Heart right ventricle (tissue), 16 donors: ENCODE measurements at regions not wholly inside any gene's neighbourhood (a gene's known extent, or its start where the extent isn't known, plus 50 kb on each side); places are given as distances from the start of the nearest gene placed in this dataset.

Experiments
- ATAC-seq, 8 donors: fragments of 200-7000 bp; cut with Tn5 transposase; one replicate each; pipeline ENCODE4 v1.9.1; 2020; ENCODE audit warnings: mild to moderate bottlenecking in 8 of 8, moderate library complexity in 8 of 8, moderate number of reproducible peaks in 1 of 8
- DNase-seq, 2 donors: peaks; one replicate each; pipeline ENCODE4 v3.0.0-alpha.2; 2020
- H3K27ac ChIP-seq, 10 donors: fragments of 200-600 bp; sonication (generic) in 2 of 10; one replicate each; pipeline versions ENCODE4 v1.5.0 to v1.8.0; 2020 to 2022; ENCODE audit warnings: mild to moderate bottlenecking in 3 of 10
- H3K27me3 ChIP-seq, 7 donors: fragments of 200-600 bp; one replicate each; pipeline ENCODE4 v1.8.0; 2021 to 2022; ENCODE audit warnings: mild to moderate bottlenecking in 2 of 7
- H3K36me3 ChIP-seq, 9 donors: fragments of 200-600 bp; sonication (generic) in 1 of 9; one replicate each; pipeline versions ENCODE4 v1.5.0 to v1.8.0; 2020 to 2022; ENCODE audit warnings: mild to moderate bottlenecking in 2 of 9
- H3K4me1 ChIP-seq, 9 donors: fragments of 200-600 bp; sonication (generic) in 1 of 9; one replicate each; pipeline versions ENCODE4 v1.5.0 to v1.8.0; 2020 to 2022; ENCODE audit warnings: mild to moderate bottlenecking in 4 of 9
- H3K4me3 ChIP-seq, 10 donors: fragments of 200-600 bp; sonication (generic) in 2 of 10; one replicate each; pipeline versions ENCODE4 v1.5.0 to v1.8.0; 2020 to 2022; ENCODE audit warnings: mild to moderate bottlenecking in 7 of 10, moderate library complexity in 2 of 10
- H3K9me3 ChIP-seq, 11 donors: fragments of 200-600 bp in 10 of 11; sonication (generic) in 2 of 11; one replicate each; pipeline versions ENCODE4 v1.5.0 to v1.8.0; 2013 to 2022; ENCODE audit warnings: mild to moderate bottlenecking in 2 of 11, control low read depth in 1 of 11, moderate library complexity in 1 of 11
- CTCF ChIP-seq, 9 donors: fragments of 200-600 bp; sonication (generic) in 2 of 9; IDR thresholded peaks; one replicate each; pipeline versions ENCODE4 v1.5.0 to v1.8.0; 2021 to 2022; ENCODE audit warnings: antibody characterized with exemption in 9 of 9, mild to moderate bottlenecking in 5 of 9, moderate library complexity in 1 of 9
- WGBS, 2 donors: extraction: QIAGEN DNeasy Blood & Tissue Kit; methylation state at CpG; one replicate each; pipeline ENCODE4 v1.1.7; 2013; ENCODE audit warnings: inconsistent platforms in 1 of 2; 5-methylcytosine and 5-hydroxymethylcytosine counted together
- intact Hi-C, 10 donors: fragments of 100-400 bp; cut with DNase I; formaldehyde crosslinking; loops; one replicate each; pipeline versions ENCODE4 v1.11.1 to v1.14.2; 2022
- donor health status: Arrhythmogenic right ventricular cardiomyopathy.
- donor health status: ischemic (EF 13 %, LVEDD 7.1; RV severe dilation, severe dysfunction).
- donor health status: healthy with polysubstance abuse.
- donor health status: DM: no; HTN: yes; CAD: no.
- donor health status: DM: no; HTN: no; CAD: no.
- donor health status: ischemic (EF 25% LVEDD 6.9; RV normal size, moderate dysfunction).
- donor health status: ischemic (EF 25% LVEDD 5.7; RV mildly dilated, moderate dysfunction).
- donor health status: healthy.
- donor health status: DM: yes; HTN: yes; CAD: no.
- donor health status: Ischemic cardiomyopathy.
- donor health status: ischemic (EF 35%, LVEDD 5.7; RV mildly dilated, moderate dysfunction).
- donor health status: nonischemic (EF 11% LVEDD 7.7; RV severe dilation, severe dysfunction).
- donor health status: DM: yes; HTN: yes; CAD: no.
- donor health status: PGD.
- donor health status: ischemic (EF 29% LVEDD 5.4; RV normal size, mild dysfunction).
- donor health status: nonischemic (EF 23%, LVEDD 6.1; RV moderate dilation, normal function).

GRCh38 chr3:72339670-72340030 is 508.6 kb downstream of the SHQ1 start:
- Histone ChIP-seq H3K4me3 (no peak overlapping the region), H3K27me3 (no peaks in the 10 kb centered on the region), H3K36me3 (no peaks in the 10 kb centered on the region), H3K27ac (peak overlapping the region in 1 of 10 donors; percentile 36), H3K4me1 (peaks cover 0 to 34% (median 15%) of the 10 kb centered on the region in 9 donors), H3K9me3 (no peaks in the 10 kb centered on the region)
- DNase-seq (no peak), ATAC-seq (no peak)
- no peak for TF ChIP-seq CTCF (IDR thresholded peaks at IDR 0.05)
- intact Hi-C loops: loop anchor here in 2 of 10 donors (10.0 kb wide), 2 partner anchors 65 to 105 kb away; partner anchors contain the start of gene RYBP (in 1 of the 2)
- WGBS, 2 donors: 69 to 73% methylated on average over 4 of the region's 4 CpGs

- ATAC-seq (peak in 5 of 8 donors; percentile 4 to 61 (median 21)), DNase-seq (no peak)
- no peaks in the 10 kb centered on the region for H3K27me3 ChIP-seq
- peaks cover 0 to 34% (median 15%) of the 10 kb centered on the region in 9 donors for H3K4me1 ChIP-seq
- intact Hi-C loops: loop anchor here in 1 of 10 donors (10.0 kb wide), 1 partner anchor 106 kb away; the partner anchor contains the start of gene RYBP
- H3K27ac ChIP-seq: peak overlapping the region in 1 of 10 donors; percentile 36
- H3K4me3 ChIP-seq: no peak overlapping the region
- WGBS, 2 donors: 68 to 70% methylated on average over 11 of the region's 11 CpGs
- TF ChIP-seq CTCF (IDR thresholded peaks at IDR 0.05): no peak
- H3K36me3 ChIP-seq: no peaks in the 10 kb centered on the region
- H3K9me3 ChIP-seq: no peaks in the 10 kb centered on the region
Measured at GRCh38 chr3:72338942-72339669, 509.1 kb downstream of the SHQ1 start.

- Histone ChIP-seq H3K36me3 (no peaks in the 10 kb centered on the region), H3K27ac (no peak overlapping the region), H3K4me3 (no peak overlapping the region), H3K27me3 (no peaks in the 10 kb centered on the region), H3K9me3 (no peaks in the 10 kb centered on the region), H3K4me1 (peaks cover 0 to 34% (median 15%) of the 10 kb centered on the region in 9 donors)
- ATAC-seq: no peak
- TF ChIP-seq CTCF (IDR thresholded peaks at IDR 0.05): no peak
- WGBS, 2 donors: 97 to 98% methylated on average over 8 of the region's 8 CpGs
- DNase-seq: no peak
- intact Hi-C loops: loop anchor here in 1 of 10 donors (10.0 kb wide), 1 partner anchor 106 kb away; the partner anchor contains the start of gene RYBP
Measured at GRCh38 chr3:72338082-72338941, 509.9 kb downstream of the SHQ1 start.

- WGBS, 2 donors: 91 to 92% methylated on average over 5 of the region's 5 CpGs
- no peak for TF ChIP-seq CTCF (IDR thresholded peaks at IDR 0.05)
- Histone ChIP-seq H3K27me3 (no peaks in the 10 kb centered on the region), H3K27ac (no peak overlapping the region), H3K4me3 (no peak overlapping the region), H3K9me3 (no peaks in the 10 kb centered on the region), H3K4me1 (peaks cover 0 to 34% (median 15%) of the 10 kb centered on the region in 9 donors), H3K36me3 (no peaks in the 10 kb centered on the region)
- DNase-seq (no peak), ATAC-seq (no peak)
- intact Hi-C loops: loop anchor here in 1 of 10 donors (10.0 kb wide), 1 partner anchor 107 kb away; the partner anchor contains the start of gene RYBP
Measured at GRCh38 chr3:72337480-72337855, 510.8 kb downstream of the SHQ1 start.
